ENCODE measurements at regions not wholly inside any gene's neighbourhood (a gene's known extent, or its start where the extent isn't known, plus 50 kb on each side); places are given as distances from the start of the nearest gene placed in this dataset.

- Histone ChIP-seq H3F3A (replicated peaks; ENCODE audit: low read depth) (no peaks in the 10 kb centered on the region), H3K4me1 (ENCODE audit: insufficient read depth) (peaks cover 5% of the 10 kb centered on the region; the same call in 1 of the 2 replicates), H3K4me3 (no peak overlapping the region), H3K4me2 (no peak overlapping the region), H3K79me2 (replicated peaks; ENCODE audit: insufficient read depth) (no peaks in the 10 kb centered on the region), H3K27me3 (ENCODE audit: insufficient read depth) (no peaks in the 10 kb centered on the region), H3K36me3 (ENCODE audit: insufficient read depth) (no peaks in the 10 kb centered on the region), H2AFZ (no peak overlapping the region), H4K20me1 (replicated peaks; ENCODE audit: insufficient read depth) (no peaks in the 10 kb centered on the region), H3K9me2 (ENCODE audit: insufficient read depth) (peaks cover 3% of the 10 kb centered on the region; the same call in 1 of the 2 replicates), H3K27ac (ENCODE audit: low read depth) (no peak overlapping the region)
- no peak overlapping the region for H3K4me3 Mint-ChIP-seq
- TF ChIP-seq ZNF462 (CRISPR knock-in tag; IDR thresholded peaks at IDR 0.05) (no peak), EZH2phosphoT487 (IDR thresholded peaks at IDR 0.05; ENCODE audit: unreplicated experiment) (no peak), ZNF114 (CRISPR knock-in tag; IDR thresholded peaks at IDR 0.05) (no peak), JUNB (IDR thresholded peaks at IDR 0.05; ENCODE audit: unreplicated experiment) (no peak), CREB1 (CRISPR knock-in tag; IDR thresholded peaks at IDR 0.05; ENCODE audit: low read depth) (no peak), REST (IDR thresholded peaks at IDR 0.05; ENCODE audit: unreplicated experiment) (no peak), ETS1 (IDR thresholded peaks at IDR 0.05) (no peak), EZH2 (IDR thresholded peaks at IDR 0.05; ENCODE audit: low read depth, unreplicated experiment) (no peak), STAT1 (IDR thresholded peaks at IDR 0.05; ENCODE audit: unreplicated experiment) (no peak), ZNF331 (CRISPR knock-in tag; IDR thresholded peaks at IDR 0.05; ENCODE audit: low read depth) (no peak), POLR2AphosphoS5 (IDR thresholded peaks at IDR 0.05; ENCODE audit: low read depth) (no peak), NANOG (IDR thresholded peaks at IDR 0.05; ENCODE audit: borderline replicate concordance) (no peak), CTCF (conservative IDR thresholded peaks at IDR 0.05; ENCODE audit: low read depth in 2 of 2) (no peak)
- H3K27me3 Mint-ChIP-seq (ENCODE audit: insufficient read depth, low read depth, poor library complexity), result no peaks in the 10 kb centered on the region
- H3K4me1 Mint-ChIP-seq, result peaks cover 4% of the 10 kb centered on the region; the same call in 2 of the 3 replicates
- no peak for DNase-seq (ENCODE audit: low spot score)
- no peak for ATAC-seq
- no peaks in the 10 kb centered on the region for H3K36me3 Mint-ChIP-seq (ENCODE audit: low read depth)
- H3K27ac Mint-ChIP-seq, result peak overlapping the region; percentile 44
- no peaks in the 10 kb centered on the region for H3K9me3 Mint-ChIP-seq
Measured at GRCh38 chr11:26053966-26054365, 278.0 kb upstream of the ANO3 start.

Data from GM23338 (cell line).